ENCODE measurements at regions not wholly inside any gene's neighbourhood (a gene's known extent, or its start where the extent isn't known, plus 50 kb on each side); places are given as distances from the start of the nearest gene placed in this dataset.

GRCh38 chr13:37375071-37375470, 223.5 kb downstream of the POSTN start:
- TF ChIP-seq CTCF (IDR thresholded peaks at IDR 0.05) = no peak
- Histone ChIP-seq H3K4me3 (no peak overlapping the region), H3K9me3 (no peaks in the 10 kb centered on the region), H3K36me3 (no peaks in the 10 kb centered on the region), H3K4me1 (ENCODE audit: control insufficient read depth in 1 of 2, low read depth in 2 of 2) (no peaks in the 10 kb centered on the region), H3K27ac (no peak overlapping the region), H3K27me3 (replicated peaks; ENCODE audit: insufficient read depth) (no peaks in the 10 kb centered on the region)
- no peak for ATAC-seq (ENCODE audit: insufficient number of reproducible peaks, low FRiP score, low read depth)
- DNase-seq (ENCODE audit: low spot score) = no peak

GRCh38 chr13:37369616-37370015, 229.0 kb downstream of the POSTN start:
- Histone ChIP-seq H3K4me1 (ENCODE audit: control insufficient read depth in 1 of 2, low read depth in 2 of 2) (no peaks in the 10 kb centered on the region), H3K27me3 (replicated peaks; ENCODE audit: insufficient read depth) (no peaks in the 10 kb centered on the region), H3K36me3 (no peaks in the 10 kb centered on the region), H3K27ac (no peak overlapping the region), H3K4me3 (no peak overlapping the region), H3K9me3 (no peaks in the 10 kb centered on the region)
- no peak for ATAC-seq (ENCODE audit: insufficient number of reproducible peaks, low FRiP score, low read depth)
- DNase-seq (ENCODE audit: low spot score) = no peak
- TF ChIP-seq CTCF (IDR thresholded peaks at IDR 0.05) = no peak

- Histone ChIP-seq H3K36me3 (no peaks in the 10 kb centered on the region), H3K27me3 (replicated peaks; ENCODE audit: insufficient read depth) (no peaks in the 10 kb centered on the region), H3K9me3 (no peaks in the 10 kb centered on the region), H3K4me3 (no peak overlapping the region), H3K27ac (no peak overlapping the region), H3K4me1 (ENCODE audit: control insufficient read depth in 1 of 2, low read depth in 2 of 2) (no peaks in the 10 kb centered on the region)
- DNase-seq (ENCODE audit: low spot score) (no peak), ATAC-seq (ENCODE audit: insufficient number of reproducible peaks, low FRiP score, low read depth) (no peak)
- TF ChIP-seq CTCF (IDR thresholded peaks at IDR 0.05) = no peak
Observed at GRCh38 chr13:37368501-37368900, 230.1 kb downstream of the POSTN start.

- ATAC-seq (ENCODE audit: insufficient number of reproducible peaks, low FRiP score, low read depth) (no peak), DNase-seq (ENCODE audit: low spot score) (no peak)
- Histone ChIP-seq H3K4me3 (no peak overlapping the region), H3K27ac (no peak overlapping the region), H3K4me1 (ENCODE audit: control insufficient read depth in 1 of 2, low read depth in 2 of 2) (no peaks in the 10 kb centered on the region), H3K9me3 (no peaks in the 10 kb centered on the region), H3K27me3 (replicated peaks; ENCODE audit: insufficient read depth) (no peaks in the 10 kb centered on the region), H3K36me3 (no peaks in the 10 kb centered on the region)
- no peak for TF ChIP-seq CTCF (IDR thresholded peaks at IDR 0.05)
Observed at GRCh38 chr13:37366044-37366770, 232.4 kb downstream of the POSTN start.

- no peaks in the 10 kb centered on the region for H3K27me3 ChIP-seq (replicated peaks; ENCODE audit: insufficient read depth)
- H3K4me3 ChIP-seq = no peak overlapping the region
- H3K4me1 ChIP-seq (ENCODE audit: control insufficient read depth in 1 of 2, low read depth in 2 of 2) = no peaks in the 10 kb centered on the region
- ATAC-seq (ENCODE audit: insufficient number of reproducible peaks, low FRiP score, low read depth) (no peak), DNase-seq (ENCODE audit: low spot score) (no peak)
- no peaks in the 10 kb centered on the region for H3K9me3 ChIP-seq
- H3K27ac ChIP-seq = no peak overlapping the region
- no peaks in the 10 kb centered on the region for H3K36me3 ChIP-seq
- TF ChIP-seq CTCF (IDR thresholded peaks at IDR 0.05) = no peak
Observed at GRCh38 chr13:37365496-37365895, 233.1 kb downstream of the POSTN start.

Data from thoracic aorta (tissue), 2 donors.